GM21526 (cell line): ENCODE measurements at regions not wholly inside any gene's neighbourhood (a gene's known extent, or its start where the extent isn't known, plus 50 kb on each side); places are given as distances from the start of the nearest gene placed in this dataset.
"Not testable (repeated sequence)": the region's sequence is repeated elsewhere in the genome, so short reads cannot be mapped to it uniquely, and the experiment has no call there.

ENCODE experiments used
- ATAC-seq: cut with Tn5 transposase; IDR thresholded peaks from one replicate; pipeline ENCODE4 v1.9.1; 2021; ENCODE audit warnings: moderate library complexity; ENCODE audit not compliant: unreplicated experiment, low FRiP score

DNA sequence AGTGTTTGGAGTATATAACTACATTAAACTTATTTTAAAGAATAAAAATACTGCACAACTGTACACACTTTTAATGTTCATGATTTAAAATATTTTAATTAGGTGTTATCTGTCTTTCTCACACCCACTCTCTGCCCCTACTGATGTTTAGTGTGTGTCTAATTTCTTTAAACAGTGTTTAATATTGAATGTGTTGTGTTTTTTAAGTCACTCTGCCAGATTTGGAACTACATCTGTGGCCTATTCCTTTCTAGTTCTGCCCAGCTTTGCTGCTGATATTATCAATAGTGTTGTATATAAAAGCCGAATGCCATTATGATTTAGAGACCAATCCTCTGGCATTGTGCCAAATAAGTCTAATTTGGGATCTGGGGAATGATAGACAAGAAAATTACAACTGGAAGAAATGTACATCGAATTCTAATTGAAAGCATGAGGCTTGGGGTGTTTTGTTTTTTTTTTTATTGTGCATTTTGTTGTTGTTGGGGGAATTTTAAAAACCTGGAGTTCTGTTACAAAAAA is 398.0 kb downstream of the CPS1 start:
- ATAC-seq, result no peak

DNA sequence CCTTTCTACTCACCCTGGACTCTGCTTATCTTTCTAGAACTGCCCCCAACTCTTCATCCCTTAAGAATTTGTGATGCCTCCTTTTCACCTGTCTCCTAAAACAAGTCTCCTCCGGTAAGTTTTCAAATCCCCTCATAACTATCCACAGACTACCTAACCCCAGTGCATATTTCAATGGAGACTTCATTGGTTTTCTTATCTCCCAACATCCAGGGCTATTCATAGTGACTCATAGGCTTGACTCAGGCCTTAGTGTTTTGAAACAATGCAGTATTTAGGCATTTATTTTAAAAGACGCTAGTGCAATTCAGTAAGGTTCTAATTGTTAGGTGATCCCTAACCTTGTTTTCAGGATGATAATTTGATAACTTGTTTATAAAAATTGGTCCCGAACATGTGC is 399.2 kb downstream of the CPS1 start:
- no peak for ATAC-seq

DNA sequence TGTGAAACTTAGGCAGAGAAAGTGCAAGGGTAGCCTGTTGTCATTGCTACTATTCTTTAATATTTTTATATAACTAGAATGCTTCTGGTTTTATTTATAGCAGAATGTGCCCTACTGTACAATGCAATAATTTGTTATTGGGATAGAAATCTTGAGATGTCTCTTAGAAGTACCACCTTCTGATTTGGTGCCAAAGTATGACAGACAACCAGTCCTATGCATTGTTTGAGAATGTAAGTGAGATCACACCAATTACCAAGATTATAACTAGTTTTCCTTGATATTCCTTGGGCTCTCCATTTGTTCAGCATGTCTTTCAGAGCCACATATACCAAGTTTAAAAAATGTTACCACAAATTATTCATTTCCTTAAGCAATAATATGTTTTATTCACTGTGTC is 399.7 kb downstream of the CPS1 start:
- ATAC-seq, result no peak

DNA sequence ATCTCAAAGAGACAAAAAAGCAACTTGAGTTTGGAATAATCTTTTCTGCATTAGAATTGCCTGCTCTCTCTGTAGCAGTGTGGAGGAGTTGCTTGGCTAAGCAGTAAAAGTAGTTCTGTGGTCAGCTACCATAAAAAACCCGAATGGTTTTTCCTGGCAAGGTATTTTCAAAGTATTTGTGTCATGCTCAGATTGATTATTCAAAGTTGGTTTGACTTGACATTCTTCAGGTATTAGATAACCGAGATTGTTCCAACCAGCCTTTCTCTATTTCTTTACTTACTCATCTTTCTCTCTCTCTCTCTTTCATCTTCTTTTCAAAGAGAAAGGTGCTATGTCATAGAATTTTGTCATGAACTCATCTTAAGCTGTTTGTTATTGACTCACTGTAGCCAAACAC is 404.9 kb downstream of the CPS1 start:
- ATAC-seq, result no peak

DNA sequence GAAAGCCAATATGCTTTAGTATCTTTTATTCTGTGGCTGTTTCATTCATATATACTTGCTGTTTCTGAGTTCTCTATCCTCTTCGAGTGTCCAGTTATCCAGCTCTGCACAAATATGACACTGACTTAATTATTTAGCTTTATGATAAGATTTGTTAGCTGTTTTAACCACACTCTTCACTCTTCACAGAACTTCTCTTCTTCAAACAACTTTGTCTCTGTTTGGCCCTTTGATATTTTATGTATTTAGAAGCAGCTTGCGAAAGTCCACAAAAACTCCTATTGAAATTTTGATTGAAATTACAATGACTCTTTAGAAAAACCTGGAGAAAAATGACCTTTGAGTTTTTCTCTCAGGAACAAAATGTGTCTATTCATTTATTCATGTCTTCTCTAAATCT is 407.0 kb downstream of the CPS1 start:
- ATAC-seq, result no peak

DNA sequence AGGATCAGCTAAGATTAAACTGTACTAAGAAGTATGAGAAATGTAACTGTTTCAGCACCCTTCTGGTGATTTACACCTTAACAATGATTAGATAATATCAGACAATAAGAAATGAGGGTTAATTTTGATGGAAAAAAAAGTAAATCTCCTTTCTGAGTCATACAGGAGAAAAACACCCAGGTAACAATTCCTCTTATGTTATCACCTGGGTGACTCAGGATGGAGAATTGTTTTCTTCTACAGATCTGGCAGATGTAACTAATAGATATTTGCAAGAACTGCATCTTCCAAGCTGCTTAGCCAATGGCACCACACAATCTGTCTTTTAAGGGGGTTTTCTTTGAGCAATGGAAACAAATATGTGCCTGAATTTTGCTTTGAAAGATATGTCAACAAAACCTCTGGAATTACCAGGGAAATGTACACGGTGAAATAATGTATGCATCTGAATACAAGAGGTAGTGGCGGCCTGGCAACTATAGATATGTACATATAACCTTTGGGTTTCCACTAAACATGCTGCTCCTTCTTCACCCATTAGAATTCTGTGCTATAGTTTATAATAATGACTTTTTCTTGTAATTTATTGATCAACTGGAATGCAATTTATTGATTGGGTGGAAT is 407.9 kb downstream of the CPS1 start:
- ATAC-seq, result no peak

DNA sequence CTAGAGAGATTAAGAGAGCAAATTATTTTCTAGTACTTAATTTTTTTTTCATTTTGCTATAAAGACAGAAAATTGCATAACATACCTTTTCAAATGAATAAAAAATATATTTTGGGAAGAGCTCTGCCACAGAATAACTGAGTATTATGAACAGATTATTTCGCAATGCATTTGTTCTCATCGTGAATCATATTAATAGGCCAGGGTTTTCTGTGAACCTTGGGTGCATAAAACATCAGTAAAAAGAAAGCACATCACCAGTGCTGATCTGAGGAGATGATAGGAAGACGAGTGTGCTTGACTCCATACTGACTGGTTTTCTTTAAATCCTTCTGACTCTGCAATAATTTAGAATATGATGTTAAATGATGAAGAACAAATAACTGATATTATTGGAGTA is 409.1 kb downstream of the CPS1 start:
- ATAC-seq, result no peak

DNA sequence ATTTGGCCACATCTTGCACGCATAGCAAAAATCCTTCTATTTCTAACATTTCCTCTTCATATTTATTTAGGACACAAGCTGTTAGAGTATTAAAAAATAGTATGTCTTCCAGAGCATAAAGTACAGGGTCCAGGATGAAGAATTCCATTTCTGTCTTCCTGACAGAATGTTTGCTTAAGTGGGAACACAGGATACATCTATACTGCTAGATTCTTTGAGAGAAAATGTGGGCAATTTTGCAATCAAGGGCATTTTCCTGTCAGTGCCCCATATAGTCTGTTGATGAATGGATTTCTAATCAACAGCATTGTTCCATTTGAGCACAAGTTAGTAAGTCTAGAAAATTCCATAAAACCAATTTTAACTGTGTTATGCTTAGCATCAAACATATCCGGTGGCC is 409.9 kb downstream of the CPS1 start:
- no peak for ATAC-seq

DNA sequence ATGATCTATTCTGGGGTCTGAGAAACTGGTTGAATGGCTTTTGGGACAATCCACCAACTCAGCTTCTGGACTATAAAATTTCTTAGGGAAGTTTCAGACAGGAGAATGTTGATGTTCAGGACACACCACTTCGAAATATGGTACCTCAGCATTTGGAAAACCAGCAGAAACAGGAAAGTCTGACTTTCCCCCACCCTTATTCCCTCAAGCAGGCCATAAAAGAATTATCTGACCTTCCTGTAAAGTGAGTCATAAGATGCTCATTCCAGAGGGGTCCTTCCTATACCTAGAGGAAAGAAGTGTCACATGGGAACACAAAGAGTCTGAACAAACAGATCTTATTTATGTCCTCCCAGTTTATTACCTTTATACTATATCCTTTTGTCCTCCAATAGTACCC is 415.0 kb downstream of the CPS1 start:
- ATAC-seq, result no peak

DNA sequence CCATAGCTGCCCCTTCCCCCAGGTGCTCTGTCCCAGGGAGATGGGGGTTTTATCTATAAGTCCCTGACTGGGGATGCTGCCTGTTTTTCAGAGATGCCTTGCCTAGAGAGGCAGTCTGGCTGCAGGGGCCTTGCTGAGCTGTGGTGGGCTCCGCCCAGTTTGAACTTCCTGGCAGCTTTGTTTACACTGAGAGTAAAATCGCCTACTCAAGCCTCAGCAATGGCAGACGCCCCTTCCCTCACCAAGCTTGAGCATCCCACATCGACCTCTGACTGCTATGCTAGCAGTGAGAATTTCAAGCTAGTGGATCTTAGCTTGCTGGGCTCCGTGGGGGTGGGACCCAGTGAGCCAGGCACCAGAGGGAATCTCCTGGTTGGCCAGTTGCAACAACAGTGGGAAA is 430.4 kb downstream of the CPS1 start:
- ATAC-seq, result not testable (repeated sequence)

DNA sequence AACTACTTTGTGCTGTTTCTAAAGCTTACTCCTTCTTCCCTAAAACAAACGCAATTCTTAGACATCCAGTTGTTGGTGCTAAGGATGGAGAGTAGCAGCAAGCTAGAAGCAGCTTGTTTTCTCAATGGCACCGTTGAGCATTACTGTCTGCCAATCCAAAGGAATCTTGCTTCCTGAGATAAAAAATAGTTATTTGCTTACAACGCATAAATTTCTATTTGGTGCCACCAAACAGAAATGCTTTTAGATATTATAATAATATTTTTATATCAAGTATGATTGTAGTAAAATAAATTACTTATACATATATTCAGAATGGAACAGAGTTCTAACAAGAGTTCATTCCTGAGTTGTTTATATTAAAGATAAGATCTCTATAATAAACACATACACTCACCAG is 434.7 kb downstream of the CPS1 start:
- ATAC-seq, result no peak

DNA sequence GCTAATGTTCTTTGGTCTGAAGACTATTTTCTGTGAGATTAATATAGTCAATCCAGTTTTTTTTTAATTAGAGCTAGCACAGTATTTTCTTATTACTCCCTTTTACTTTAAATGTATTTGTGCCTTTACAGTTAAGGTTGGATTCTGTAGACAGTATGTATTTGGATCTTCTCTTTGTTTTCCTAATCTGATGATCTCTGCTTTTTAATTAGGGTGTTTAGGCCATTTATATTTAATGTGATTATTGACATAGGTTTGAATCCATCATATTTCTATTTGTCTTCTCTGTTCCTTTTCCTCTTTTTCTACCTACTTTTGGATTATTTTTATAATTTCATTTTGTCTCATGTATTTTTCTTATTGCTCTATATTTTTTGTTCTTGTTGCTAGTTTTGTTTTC is 437.7 kb downstream of the CPS1 start:
- ATAC-seq, result no peak

DNA sequence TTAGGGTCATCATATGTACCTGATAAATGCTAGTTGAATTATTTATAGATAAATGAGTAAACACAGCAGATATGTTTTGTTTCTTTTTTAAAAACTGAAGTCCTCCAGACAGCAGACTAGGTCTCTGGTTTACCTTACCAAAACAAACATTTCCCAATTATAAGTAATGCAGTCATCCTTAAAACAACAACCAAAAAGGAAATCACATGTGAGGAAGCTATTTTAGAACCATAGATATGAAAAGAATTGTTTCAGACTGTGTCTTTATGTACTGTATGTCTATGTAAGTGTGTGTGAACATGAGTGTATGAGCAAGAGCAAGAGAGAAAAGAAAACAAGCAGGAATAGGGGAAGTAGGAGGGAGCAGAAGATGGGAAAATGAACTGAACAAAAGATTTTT is 441.0 kb downstream of the CPS1 start:
- ATAC-seq, result no peak

DNA sequence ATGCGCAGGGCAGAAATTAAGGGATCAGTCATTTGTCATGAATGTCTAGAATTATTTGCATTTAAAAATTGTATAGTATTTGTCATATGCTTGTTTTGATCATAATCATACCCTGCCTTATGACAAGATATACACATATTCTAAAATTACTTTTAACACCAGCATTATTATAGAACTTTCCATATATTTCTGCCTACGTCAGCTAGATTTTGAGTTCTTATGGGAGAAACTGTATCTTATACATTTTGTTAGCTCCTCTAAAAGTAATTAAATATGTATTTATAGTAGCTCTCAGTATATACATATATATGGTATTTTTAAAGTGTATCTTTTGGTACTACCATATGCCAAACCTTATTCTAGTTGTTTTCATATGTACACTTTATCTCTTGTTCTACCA is 441.9 kb downstream of the CPS1 start:
- ATAC-seq, result no peak

DNA sequence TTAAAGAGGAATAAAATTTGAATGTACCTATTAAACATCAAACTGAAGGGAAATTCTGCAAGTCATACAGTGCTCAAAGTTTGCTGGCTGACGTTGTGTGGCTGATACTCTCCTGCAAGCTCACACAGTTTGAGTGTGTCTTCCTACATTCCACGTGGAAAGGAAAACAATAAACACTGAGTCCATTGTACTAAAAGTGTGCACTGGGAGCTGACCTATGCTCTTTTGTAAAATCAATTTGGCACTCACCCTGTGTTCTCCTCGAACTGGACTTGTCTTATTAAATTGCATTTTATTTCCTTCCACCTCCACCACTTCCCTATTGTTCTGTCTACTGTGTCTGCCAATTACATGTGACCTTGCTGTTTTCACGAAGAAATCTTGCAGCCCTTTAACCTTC is 458.0 kb downstream of the CPS1 start:
- no peak for ATAC-seq

DNA sequence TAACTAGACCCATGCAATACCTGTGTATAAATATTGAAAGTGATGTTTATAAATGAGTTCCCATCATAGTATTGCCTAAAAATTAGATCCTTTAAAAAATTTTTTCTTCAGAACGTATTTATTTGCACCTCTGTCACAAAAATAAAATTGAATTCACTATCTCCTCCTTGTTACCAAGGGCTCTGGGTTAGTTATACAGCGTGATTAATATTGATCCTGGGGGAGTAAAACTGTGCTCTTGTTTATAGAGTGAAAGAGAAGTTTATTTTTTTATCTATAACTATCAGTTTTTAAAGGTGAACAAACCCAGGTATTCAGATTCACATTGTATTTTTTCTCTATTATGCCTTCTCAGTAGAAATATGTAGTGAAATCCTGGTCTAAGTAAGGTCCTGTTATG is 458.5 kb downstream of the CPS1 start:
- ATAC-seq, result no peak

DNA sequence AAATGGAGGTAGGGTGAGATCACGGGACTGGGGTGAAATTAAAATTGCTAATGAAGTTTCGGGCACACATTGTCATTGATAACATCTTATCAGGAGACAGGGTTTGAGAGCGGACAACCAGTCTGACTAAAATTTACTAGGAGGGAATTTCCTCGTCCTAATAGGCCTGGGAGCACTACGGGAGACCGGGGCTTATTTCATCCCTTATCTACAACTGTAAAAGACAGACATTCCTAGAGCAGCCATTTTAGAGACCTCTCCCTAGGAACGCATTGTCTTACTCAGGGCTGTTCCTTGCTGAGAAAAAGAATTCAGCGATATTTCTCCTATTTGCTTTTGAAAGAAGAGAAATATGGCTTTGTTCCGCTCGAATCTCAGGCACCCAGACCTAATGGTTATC is 468.7 kb downstream of the CPS1 start:
- not testable (repeated sequence) for ATAC-seq

DNA sequence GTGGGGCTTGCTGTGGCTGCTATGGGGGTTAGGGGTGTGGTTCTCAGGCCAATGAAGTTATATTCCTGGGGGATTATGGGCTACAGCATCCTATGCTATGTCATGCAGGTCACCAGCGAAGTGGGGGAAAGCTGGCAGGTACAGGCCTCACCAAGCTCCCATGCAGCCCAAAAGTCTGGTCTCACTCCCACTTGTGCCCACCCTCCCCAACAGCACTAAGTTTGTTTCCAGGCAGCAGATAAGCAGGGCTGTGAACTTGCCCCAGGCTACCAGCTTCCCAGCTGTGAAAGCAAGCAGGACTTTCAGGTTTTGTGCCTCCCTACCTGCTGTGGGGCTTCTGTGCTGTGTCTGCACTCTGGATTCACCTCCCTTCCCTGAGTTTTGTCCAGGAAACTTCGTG is 469.7 kb downstream of the CPS1 start:
- no peak for ATAC-seq

DNA sequence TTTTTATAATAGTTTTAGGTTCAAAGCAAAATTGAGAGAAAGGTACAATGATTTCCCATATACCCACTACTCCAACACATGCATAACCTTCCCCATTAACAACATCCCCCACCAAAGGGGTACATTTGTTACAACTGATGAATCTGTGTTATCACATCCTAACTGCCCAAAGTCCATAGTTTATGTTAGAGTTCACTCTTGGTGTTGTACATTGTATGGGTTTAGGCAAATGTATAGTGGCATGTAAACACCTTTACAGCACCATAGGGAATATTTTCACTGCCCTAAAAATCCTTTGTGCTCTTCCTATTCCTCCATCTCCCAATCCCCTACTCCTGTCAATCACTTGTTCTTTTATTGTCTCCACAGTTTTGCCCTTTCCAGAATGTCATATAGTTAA is 471.6 kb downstream of the CPS1 start:
- no peak for ATAC-seq

DNA sequence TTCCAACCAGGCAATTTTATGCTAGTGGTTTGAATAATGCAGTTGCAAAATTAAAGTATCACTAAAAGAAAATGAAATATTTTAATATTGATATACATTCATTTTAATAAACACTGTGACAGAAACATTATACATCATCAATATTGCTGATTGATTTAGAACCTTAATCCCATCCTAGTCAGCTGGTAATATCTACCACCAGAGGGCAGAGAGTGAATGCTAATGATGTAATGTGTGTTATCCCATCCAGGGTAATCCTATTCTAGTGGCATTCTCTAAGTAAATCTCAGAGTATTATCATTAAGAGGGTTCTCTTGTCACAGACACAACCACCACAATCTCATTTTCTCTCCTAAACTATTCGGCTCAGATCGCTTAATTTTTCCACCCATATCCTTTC is 477.4 kb downstream of the CPS1 start:
- ATAC-seq, result no peak

DNA sequence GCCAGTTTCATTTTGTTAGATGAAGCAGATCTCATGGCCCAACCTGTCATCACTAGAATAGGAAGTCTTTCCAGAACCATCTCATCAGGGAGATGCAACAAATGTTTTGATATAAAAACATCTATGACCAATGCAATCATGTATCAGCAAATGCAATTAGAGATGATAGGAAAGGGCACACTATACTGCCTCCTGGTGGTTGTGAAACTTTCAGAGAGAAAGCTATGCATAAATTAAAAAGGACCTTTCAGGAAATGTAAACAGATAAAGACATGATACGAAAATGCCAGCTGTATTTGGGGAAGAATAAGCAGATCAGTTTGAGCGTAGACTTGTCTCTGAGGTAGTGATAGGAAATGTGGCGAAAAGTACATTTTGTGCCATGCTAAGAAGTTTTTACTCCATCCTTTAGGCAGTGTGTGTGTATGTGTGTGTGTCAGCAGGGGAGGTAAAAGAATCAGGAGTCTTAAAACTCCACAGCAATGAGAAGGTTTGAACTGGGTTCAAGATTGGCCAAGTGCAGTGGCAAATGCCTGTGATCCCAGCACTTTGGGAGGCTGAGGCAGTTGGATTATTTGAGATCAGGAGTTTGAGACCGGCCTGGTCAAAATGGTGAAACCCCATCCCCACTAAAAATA is 479.3 kb downstream of the CPS1 start:
- ATAC-seq, result peak; percentile 70

DNA sequence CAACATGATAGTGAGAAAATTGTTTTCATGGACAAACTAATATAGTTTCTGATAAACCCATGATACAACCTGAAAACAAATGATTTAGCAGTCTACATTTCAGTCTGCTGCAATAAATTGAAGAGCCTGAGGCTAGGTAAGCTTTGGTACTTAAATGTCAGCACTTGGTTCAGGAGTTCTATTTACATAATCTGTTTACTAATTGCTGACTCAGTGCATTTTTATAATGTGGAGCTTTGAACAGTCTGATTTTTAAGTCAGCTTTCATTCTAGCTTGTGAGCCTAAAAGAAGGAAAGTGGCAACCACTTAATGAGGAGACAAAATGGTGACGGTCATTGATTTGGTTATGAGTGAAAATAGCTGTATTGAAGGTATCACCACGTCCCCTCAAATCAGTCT is 488.6 kb downstream of the CPS1 start:
- ATAC-seq, result no peak
